ENCODE measurements at regions not wholly inside any gene's neighbourhood (a gene's known extent, or its start where the extent isn't known, plus 50 kb on each side); places are given as distances from the start of the nearest gene placed in this dataset.

DNA sequence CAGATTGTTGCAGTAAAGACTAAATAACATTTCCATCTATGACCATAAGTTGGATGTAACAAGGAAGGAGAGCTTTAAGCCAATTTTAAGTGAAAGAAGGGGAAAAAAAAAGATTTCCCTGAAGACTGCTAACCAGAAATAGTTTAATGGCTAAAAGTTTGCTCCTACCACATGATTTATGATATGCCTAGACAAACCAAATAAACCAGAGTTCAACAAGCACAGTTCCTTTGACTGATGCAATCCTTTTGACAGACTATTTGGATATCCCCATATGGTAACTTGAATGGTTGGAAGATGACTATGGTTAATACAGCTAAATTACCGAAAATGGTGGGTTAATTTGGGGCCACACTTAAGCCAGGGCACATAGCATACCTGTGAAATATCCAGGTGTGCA is 338.5 kb downstream of the CETN3 start:
- no peaks in the 10 kb centered on the region for H3K9me3 ChIP-seq (ENCODE audit: control insufficient read depth, low read length)
- H3K4me3 ChIP-seq (ENCODE audit: low read depth, low read length), result no peak overlapping the region
- H2AFZ ChIP-seq, result no peak overlapping the region
- no peaks in the 10 kb centered on the region for H3K36me3 ChIP-seq (ENCODE audit: control insufficient read depth, insufficient read depth, low read length)
- no peak overlapping the region for H3K9ac ChIP-seq
- no peaks in the 10 kb centered on the region for H3K27me3 ChIP-seq (ENCODE audit: control insufficient read depth, insufficient read depth, low read length)
- no peak overlapping the region for H3K27ac ChIP-seq
- TF ChIP-seq, protein P1, sequence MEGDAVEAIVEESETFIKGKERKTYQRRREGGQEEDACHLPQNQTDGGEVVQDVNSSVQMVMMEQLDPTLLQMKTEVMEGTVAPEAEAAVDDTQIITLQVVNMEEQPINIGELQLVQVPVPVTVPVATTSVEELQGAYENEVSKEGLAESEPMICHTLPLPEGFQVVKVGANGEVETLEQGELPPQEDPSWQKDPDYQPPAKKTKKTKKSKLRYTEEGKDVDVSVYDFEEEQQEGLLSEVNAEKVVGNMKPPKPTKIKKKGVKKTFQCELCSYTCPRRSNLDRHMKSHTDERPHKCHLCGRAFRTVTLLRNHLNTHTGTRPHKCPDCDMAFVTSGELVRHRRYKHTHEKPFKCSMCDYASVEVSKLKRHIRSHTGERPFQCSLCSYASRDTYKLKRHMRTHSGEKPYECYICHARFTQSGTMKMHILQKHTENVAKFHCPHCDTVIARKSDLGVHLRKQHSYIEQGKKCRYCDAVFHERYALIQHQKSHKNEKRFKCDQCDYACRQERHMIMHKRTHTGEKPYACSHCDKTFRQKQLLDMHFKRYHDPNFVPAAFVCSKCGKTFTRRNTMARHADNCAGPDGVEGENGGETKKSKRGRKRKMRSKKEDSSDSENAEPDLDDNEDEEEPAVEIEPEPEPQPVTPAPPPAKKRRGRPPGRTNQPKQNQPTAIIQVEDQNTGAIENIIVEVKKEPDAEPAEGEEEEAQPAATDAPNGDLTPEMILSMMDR (IDR thresholded peaks at IDR 0.05), result no peak
- no peak overlapping the region for H3K4me2 ChIP-seq (ENCODE audit: low read length)
- H3K79me2 ChIP-seq, result no peaks in the 10 kb centered on the region
- H3K4me1 ChIP-seq, result no peaks in the 10 kb centered on the region

DNA sequence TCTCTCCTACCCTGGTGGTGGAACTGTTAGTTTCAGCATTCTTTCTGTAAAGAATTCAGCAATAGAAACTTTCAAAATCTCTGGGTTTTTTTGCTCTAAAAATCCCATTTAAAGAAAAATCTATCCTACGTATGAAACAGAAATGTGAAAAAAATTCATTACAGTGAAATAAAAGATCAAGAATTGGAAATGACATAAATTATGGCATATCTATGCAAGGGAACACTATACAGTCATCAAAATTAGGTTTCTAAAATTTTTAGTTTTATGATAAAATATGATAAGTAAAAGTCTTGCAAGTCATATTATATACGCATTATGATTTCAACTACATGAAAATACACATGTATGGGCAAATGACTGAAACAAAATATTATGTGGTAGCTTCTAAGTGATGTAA is 342.6 kb downstream of the CETN3 start:
- H3K79me2 ChIP-seq, result no peaks in the 10 kb centered on the region
- no peak overlapping the region for H3K27ac ChIP-seq
- H3K9ac ChIP-seq, result no peak overlapping the region
- no peaks in the 10 kb centered on the region for H3K27me3 ChIP-seq (ENCODE audit: control insufficient read depth, insufficient read depth, low read length)
- no peaks in the 10 kb centered on the region for H3K4me1 ChIP-seq
- no peaks in the 10 kb centered on the region for H3K36me3 ChIP-seq (ENCODE audit: control insufficient read depth, insufficient read depth, low read length)
- H3K4me2 ChIP-seq (ENCODE audit: low read length), result no peak overlapping the region
- TF ChIP-seq, protein P1 (IDR thresholded peaks at IDR 0.05), result no peak
- no peak overlapping the region for H3K4me3 ChIP-seq (ENCODE audit: low read depth, low read length)
- H2AFZ ChIP-seq, result no peak overlapping the region
- no peaks in the 10 kb centered on the region for H3K9me3 ChIP-seq (ENCODE audit: control insufficient read depth, low read length)

- H3K4me3 ChIP-seq (ENCODE audit: low read depth, low read length), result no peak overlapping the region
- H2AFZ ChIP-seq, result no peak overlapping the region
These were observed 352.4 kb downstream of the CETN3 start for GRCh38 chr5:90056911-90057705.

GRCh38 chr5:90055831-90056328 is 353.7 kb downstream of the CETN3 start:
- Histone ChIP-seq H3K79me2 (no peaks in the 10 kb centered on the region), H3K9ac (no peak overlapping the region), H2AFZ (no peak overlapping the region), H3K36me3 (ENCODE audit: control insufficient read depth, insufficient read depth, low read length) (no peaks in the 10 kb centered on the region), H3K4me1 (no peaks in the 10 kb centered on the region), H3K9me3 (ENCODE audit: control insufficient read depth, low read length) (no peaks in the 10 kb centered on the region), H3K4me2 (ENCODE audit: low read length) (no peak overlapping the region), H3K27ac (no peak overlapping the region), H3K27me3 (ENCODE audit: control insufficient read depth, insufficient read depth, low read length) (no peaks in the 10 kb centered on the region), H3K4me3 (ENCODE audit: low read depth, low read length) (no peak overlapping the region)
- TF ChIP-seq, protein P1 (IDR thresholded peaks at IDR 0.05), result no peak

More at GRCh38 chr5:90056911-90057705, 352.4 kb downstream of the CETN3 start:
- Histone ChIP-seq H3K27me3 (ENCODE audit: control insufficient read depth, insufficient read depth, low read length) (no peaks in the 10 kb centered on the region), H3K4me1 (no peaks in the 10 kb centered on the region), H3K9ac (no peak overlapping the region), H3K9me3 (ENCODE audit: control insufficient read depth, low read length) (no peaks in the 10 kb centered on the region), H3K36me3 (ENCODE audit: control insufficient read depth, insufficient read depth, low read length) (no peaks in the 10 kb centered on the region), H3K27ac (no peak overlapping the region), H3K4me2 (ENCODE audit: low read length) (no peak overlapping the region), H3K79me2 (no peaks in the 10 kb centered on the region)
- TF ChIP-seq, protein P1 (IDR thresholded peaks at IDR 0.05), result no peak

- Histone ChIP-seq H3K9me3 (ENCODE audit: control insufficient read depth, low read length) (no peaks in the 10 kb centered on the region), H3K27ac (no peak overlapping the region), H3K4me3 (ENCODE audit: low read depth, low read length) (no peak overlapping the region), H3K4me2 (ENCODE audit: low read length) (no peak overlapping the region), H2AFZ (no peak overlapping the region), H3K79me2 (no peaks in the 10 kb centered on the region), H3K9ac (no peak overlapping the region), H3K4me1 (no peaks in the 10 kb centered on the region), H3K27me3 (ENCODE audit: control insufficient read depth, insufficient read depth, low read length) (no peaks in the 10 kb centered on the region), H3K36me3 (ENCODE audit: control insufficient read depth, insufficient read depth, low read length) (no peaks in the 10 kb centered on the region)
- TF ChIP-seq, protein P1 (IDR thresholded peaks at IDR 0.05), result no peak
These were observed 354.9 kb downstream of the CETN3 start for GRCh38 chr5:90054612-90055011.

All from parathyroid adenoma (tissue), 2 donors.